ENCODE measurements at regions not wholly inside any gene's neighbourhood (a gene's known extent, or its start where the extent isn't known, plus 50 kb on each side); places are given as distances from the start of the nearest gene placed in this dataset.
A peak's percentile ranks its signal among the peaks of the same experiment; 100 is the strongest.

- peak; percentile 50 for DNase-seq
These were observed 633.0 kb upstream of the FAM241A start for GRCh38 chr4:111512081-111512783.

GRCh38 chr4:111519683-111520082 lies 625.6 kb upstream of the FAM241A start:
- DNase-seq = no peak

GRCh38 chr4:111530446-111530845 lies 614.8 kb upstream of the FAM241A start:
- no peak for DNase-seq

GRCh38 chr4:111535792-111536191 lies 609.5 kb upstream of the FAM241A start:
- peak; percentile 23 for DNase-seq

- no peak for DNase-seq
These were observed 608.1 kb upstream of the FAM241A start for GRCh38 chr4:111537165-111537564.

GRCh38 chr4:111537871-111538270 lies 607.4 kb upstream of the FAM241A start:
- no peak for DNase-seq

GRCh38 chr4:111540671-111541070 lies 604.6 kb upstream of the FAM241A start:
- DNase-seq = no peak

- no peak for DNase-seq
These were observed 603.2 kb upstream of the FAM241A start for GRCh38 chr4:111542056-111542455.

- no peak for DNase-seq
These were observed 598.4 kb upstream of the FAM241A start for GRCh38 chr4:111546881-111547280.

GRCh38 chr4:111556141-111556781 lies 589.0 kb upstream of the FAM241A start:
- DNase-seq = no peak

- DNase-seq = no peak
These were observed 588.4 kb upstream of the FAM241A start for GRCh38 chr4:111556851-111557250.

- no peak for DNase-seq
These were observed 582.4 kb upstream of the FAM241A start for GRCh38 chr4:111562826-111563225.

GRCh38 chr4:111572470-111572869 lies 572.8 kb upstream of the FAM241A start:
- DNase-seq = no peak

- no peak for DNase-seq
These were observed 571.9 kb upstream of the FAM241A start for GRCh38 chr4:111573386-111573785.

GRCh38 chr4:111579767-111580166 lies 565.5 kb upstream of the FAM241A start:
- no peak for DNase-seq

GRCh38 chr4:111595456-111595855 lies 549.8 kb upstream of the FAM241A start:
- no peak for DNase-seq

- no peak for DNase-seq
These were observed 548.8 kb upstream of the FAM241A start for GRCh38 chr4:111596491-111596890.

GRCh38 chr4:111601671-111602070 lies 543.6 kb upstream of the FAM241A start:
- no peak for DNase-seq

GRCh38 chr4:111602848-111603247 lies 542.4 kb upstream of the FAM241A start:
- DNase-seq = no peak

- no peak for DNase-seq
These were observed 540.1 kb upstream of the FAM241A start for GRCh38 chr4:111605111-111605510.

GRCh38 chr4:111610681-111611080 lies 534.6 kb upstream of the FAM241A start:
- DNase-seq = no peak

- peak; percentile 13 for DNase-seq
These were observed 526.3 kb upstream of the FAM241A start for GRCh38 chr4:111618908-111619307.

- no peak for DNase-seq
These were observed 516.8 kb upstream of the FAM241A start for GRCh38 chr4:111628437-111628836.

GRCh38 chr4:111630705-111631104 lies 514.5 kb upstream of the FAM241A start:
- DNase-seq = peak; percentile 62

Data from kidney glomerular epithelial cell (primary cell).